ENCODE measurements at regions not wholly inside any gene's neighbourhood (a gene's known extent, or its start where the extent isn't known, plus 50 kb on each side); places are given as distances from the start of the nearest gene placed in this dataset.

DNA sequence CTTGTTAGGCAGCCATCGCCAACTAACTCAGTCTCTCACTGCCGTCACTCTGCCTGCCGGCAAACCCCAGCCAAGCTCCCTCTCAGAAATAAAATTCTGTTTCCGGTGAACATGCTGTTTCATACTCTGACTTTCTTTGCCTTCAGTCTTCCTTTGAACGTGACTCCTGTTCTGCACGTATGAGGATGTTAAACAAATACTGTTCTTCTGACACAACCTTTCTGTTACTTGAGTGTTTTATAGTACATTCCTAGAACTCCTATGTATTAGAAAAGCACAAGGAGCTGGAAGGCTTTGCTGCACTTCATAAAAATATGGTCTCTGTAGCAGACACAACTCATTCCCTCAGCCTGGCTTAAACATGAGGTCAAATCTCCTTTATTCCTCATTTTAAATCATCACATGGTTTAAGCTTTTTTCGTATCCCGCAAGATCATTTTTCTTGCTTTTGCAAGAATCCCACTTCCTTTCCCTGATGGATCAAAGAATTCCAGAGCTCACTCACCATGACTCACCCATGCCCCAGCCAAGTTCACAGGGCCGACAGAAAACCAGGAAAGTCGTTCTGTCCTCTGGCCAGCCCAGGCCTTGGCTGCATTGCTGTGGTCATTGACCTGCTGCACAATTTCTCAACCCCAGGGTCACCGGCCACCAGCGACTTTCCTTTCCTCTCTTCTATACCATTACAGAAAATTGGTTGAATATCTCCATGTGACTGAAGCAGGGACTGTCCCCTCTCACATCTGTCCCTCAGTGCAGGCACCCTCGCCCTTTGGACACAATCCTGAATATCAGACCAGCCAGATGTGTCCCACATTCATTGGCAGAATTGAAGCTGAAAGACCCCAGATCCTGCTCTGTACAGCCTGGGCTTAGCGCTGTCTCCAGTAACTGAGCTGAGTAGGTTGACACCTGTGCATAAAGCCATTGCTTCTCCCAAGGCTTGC, 183.1 kb upstream of the ARL4C start:
- TF ChIP-seq, protein P1, sequence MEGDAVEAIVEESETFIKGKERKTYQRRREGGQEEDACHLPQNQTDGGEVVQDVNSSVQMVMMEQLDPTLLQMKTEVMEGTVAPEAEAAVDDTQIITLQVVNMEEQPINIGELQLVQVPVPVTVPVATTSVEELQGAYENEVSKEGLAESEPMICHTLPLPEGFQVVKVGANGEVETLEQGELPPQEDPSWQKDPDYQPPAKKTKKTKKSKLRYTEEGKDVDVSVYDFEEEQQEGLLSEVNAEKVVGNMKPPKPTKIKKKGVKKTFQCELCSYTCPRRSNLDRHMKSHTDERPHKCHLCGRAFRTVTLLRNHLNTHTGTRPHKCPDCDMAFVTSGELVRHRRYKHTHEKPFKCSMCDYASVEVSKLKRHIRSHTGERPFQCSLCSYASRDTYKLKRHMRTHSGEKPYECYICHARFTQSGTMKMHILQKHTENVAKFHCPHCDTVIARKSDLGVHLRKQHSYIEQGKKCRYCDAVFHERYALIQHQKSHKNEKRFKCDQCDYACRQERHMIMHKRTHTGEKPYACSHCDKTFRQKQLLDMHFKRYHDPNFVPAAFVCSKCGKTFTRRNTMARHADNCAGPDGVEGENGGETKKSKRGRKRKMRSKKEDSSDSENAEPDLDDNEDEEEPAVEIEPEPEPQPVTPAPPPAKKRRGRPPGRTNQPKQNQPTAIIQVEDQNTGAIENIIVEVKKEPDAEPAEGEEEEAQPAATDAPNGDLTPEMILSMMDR (IDR thresholded peaks at IDR 0.05; ENCODE audit: low read depth, low read length) = no peak
- peak; percentile 82 for DNase-seq (ENCODE audit: extremely low read depth, low read depth)

DNA sequence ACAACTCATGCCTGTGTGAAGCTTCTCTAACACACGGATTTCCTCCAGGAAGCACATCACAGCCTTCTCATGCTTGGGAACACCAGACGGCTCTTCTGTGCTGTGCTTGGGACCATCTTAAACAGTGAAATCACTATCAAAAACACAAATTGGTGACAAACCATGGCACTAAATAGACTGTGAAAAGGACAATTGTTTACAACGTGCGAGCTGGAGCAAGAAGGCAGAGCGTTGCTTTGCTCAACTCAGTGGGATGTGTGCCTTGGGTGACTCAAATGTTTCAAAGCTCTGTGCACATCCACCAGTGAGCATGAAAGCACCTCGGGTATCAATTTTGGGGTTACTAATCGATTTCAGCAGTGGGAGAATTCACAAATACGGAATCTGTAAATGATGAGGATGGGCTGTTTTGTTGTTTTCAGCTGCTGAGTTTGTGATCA, 182.4 kb upstream of the ARL4C start:
- no peak for DNase-seq (ENCODE audit: extremely low read depth, low read depth)
- TF ChIP-seq, protein P1 (IDR thresholded peaks at IDR 0.05; ENCODE audit: low read depth, low read length) = no peak

DNA sequence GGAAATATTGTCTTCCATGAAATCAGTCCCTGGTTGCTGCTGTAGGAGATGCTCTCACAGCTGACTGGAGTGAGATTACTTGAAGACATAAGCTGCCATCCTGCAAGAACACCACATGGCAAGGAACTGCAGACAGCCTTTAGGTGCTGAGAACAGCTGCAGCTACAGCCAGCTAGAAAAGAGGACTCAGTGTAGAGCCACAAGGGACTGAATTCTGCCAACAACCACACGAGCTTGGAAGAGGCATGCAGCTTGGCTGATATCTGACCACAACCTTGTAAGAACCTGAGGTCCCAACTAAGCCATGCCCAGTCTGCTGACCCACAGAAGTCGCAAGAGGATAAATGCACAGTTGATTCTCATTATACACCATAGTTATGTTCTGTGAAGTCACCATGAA, 181.8 kb upstream of the ARL4C start:
- DNase-seq (ENCODE audit: extremely low read depth, low read depth) = peak; percentile 54

DNA sequence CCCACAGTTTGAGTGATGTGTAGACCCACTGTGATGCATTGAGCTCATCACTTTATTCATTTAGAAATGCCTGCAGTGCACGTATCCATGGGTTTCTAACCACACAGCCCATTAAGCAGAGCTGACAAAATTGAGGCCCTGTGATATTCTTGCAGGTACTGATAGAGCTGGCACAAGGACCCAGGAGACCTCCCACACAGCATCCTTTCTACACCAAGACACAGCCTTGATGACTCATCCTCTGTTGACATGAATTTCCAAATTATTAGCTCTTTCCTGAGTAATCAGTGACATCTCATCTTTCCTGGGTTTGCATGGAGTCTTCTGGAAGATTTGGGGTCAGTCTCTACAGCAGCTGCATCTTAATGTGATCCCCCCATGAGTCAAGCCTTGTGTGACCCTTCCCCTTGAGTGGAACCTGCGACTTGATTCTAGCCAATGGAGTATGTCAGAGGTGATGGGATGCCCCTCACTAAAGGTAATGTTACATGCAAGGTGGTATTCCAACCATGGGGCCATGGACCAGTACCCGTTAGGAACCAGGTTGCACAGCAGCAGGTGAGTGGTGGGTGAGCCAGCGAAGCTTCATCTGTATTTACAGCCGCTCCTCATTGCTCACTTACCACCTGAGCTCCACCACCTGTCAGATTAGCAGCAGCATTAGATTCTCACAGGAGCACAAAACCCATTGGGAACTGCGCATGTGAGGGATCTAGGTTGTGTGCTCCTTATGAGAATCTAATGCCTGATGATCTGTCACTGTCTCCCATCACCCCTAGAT, 181.1 kb upstream of the ARL4C start:
- no peak for DNase-seq (ENCODE audit: extremely low read depth, low read depth)
- TF ChIP-seq, protein P1 (IDR thresholded peaks at IDR 0.05; ENCODE audit: low read depth, low read length) = no peak

More for the DNA sequence above, 181.8 kb upstream of the ARL4C start:
- TF ChIP-seq, protein P1 (IDR thresholded peaks at IDR 0.05; ENCODE audit: low read depth, low read length) = no peak

DNA sequence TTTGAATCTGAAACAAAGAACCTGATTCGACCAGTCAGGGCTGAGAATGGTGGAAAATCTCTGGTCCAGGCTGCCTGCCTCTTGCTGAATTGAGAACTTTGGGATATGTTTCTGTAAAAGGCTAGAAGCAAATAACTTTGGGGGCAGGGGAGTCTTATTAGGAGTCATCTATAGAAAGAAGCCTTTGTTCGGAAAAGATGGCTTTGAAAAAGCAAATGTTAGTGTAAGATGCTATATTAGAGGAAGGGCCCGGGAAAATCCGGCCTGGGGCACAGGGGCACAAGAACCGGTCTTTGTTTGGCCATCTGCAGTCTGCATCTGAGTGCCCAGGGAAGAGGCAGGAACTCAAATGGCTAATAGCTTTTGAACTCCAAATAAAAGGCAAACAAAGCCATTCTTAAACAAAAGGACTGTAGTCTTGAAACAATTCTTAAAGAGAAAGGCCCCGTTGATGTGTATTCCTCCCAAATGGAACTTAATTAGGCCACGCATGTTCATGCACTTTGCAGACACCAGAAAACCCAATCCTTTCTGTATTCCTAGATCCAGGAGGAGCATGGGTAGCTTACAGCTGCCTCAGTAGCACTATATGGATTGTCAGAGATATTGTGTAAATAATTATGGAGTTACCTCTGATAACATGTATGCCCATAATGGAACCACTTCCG, 180.0 kb upstream of the ARL4C start:
- TF ChIP-seq, protein P1 (IDR thresholded peaks at IDR 0.05; ENCODE audit: low read depth, low read length) = no peak
- DNase-seq (ENCODE audit: extremely low read depth, low read depth) = no peak

DNA sequence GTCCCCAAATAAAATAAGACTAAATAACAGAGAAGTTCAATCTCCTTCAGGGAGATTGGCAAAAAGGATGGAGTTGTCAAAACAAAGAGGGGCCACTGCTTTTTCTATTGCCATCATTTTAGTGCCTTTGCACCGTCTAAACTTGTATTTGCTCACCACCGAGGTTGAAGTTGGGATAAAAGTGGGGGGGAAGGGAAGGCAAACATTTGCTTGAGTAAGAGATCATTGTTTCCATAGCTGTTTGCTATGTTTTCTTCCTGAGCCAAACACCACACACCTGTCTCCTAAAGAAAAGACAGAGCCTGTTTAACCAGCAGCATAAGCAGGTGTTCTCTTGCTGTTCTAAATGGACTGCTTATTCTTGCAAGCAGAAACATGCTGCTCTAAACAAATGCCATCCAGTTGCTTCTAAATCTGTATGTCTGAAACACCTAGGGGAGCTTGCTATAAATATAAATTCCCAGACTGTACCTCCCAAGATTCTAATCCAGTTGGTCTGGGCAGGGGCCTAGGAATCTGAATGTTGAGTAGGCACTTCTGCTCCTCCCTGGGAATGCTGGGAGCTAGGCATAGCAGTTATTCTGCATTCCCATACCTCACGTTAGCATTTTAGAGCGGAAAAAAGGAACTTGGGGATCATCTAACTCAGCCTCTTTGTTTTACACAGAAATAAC, 179.4 kb upstream of the ARL4C start:
- no peak for DNase-seq (ENCODE audit: extremely low read depth, low read depth)

More for the DNA sequence above, 179.4 kb upstream of the ARL4C start:
- TF ChIP-seq, protein P1 (IDR thresholded peaks at IDR 0.05; ENCODE audit: low read depth, low read length) = no peak
